OCI-LY1 (cell line): ENCODE measurements at regions not wholly inside any gene's neighbourhood (a gene's known extent, or its start where the extent isn't known, plus 50 kb on each side); places are given as distances from the start of the nearest gene placed in this dataset.

Source experiments
- H2AFZ ChIP-seq: fragments of 200-600 bp; sonication (generic), shearing (Covaris generic); 2 replicates; pipeline ENCODE4 v1.6.0; 2014; ENCODE audit warnings: antibody characterized with exemption, mild to moderate bottlenecking, low read length
- H3F3A ChIP-seq: fragments of 200-600 bp; sonication (generic), shearing (Covaris generic); 2 replicates; pipeline ENCODE4 v1.6.0; 2014; ENCODE audit warnings: mild to moderate bottlenecking, antibody characterized with exemption, low read length, moderate library complexity; ENCODE audit not compliant: insufficient read depth
- H3K27ac ChIP-seq: fragments of 200-600 bp; sonication (generic); 2 replicates; pipeline ENCODE4 v1.5.1; 2014; ENCODE audit warnings: low read length, mixed run types, mild to moderate bottlenecking, low read depth; ENCODE audit not compliant: poor library complexity, severe bottlenecking
- H3K27me3 ChIP-seq: fragments of 200-600 bp; sonication (generic); 2 replicates; pipeline ENCODE4 v1.6.0; 2014; ENCODE audit warnings: antibody characterized with exemption, mild to moderate bottlenecking, low read length, moderate library complexity; ENCODE audit not compliant: insufficient read depth
- H3K36me3 ChIP-seq: fragments of 200-600 bp; sonication (generic); 2 replicates; pipeline ENCODE4 v1.6.1; 2014; ENCODE audit warnings: mild to moderate bottlenecking, antibody characterized with exemption, low read length, moderate library complexity, mixed read lengths; ENCODE audit not compliant: insufficient read depth
- H3K4me1 ChIP-seq: fragments of 200-600 bp; sonication (generic); 2 replicates; pipeline ENCODE4 v1.5.1; 2014; ENCODE audit warnings: mild to moderate bottlenecking, low read length, moderate library complexity; ENCODE audit not compliant: insufficient read depth, severe bottlenecking
- H3K4me2 ChIP-seq: fragments of 200-600 bp; sonication (generic), shearing (Covaris generic); 2 replicates; pipeline ENCODE4 v1.6.1; 2014; ENCODE audit warnings: low read length
- H3K4me3 ChIP-seq: fragments of 200-600 bp; sonication (generic); 2 replicates; pipeline ENCODE4 v1.5.1; 2014; ENCODE audit warnings: low read length, low read depth, mild to moderate bottlenecking, mixed read lengths; ENCODE audit not compliant: poor library complexity, severe bottlenecking
- H3K79me2 ChIP-seq: fragments of 200-600 bp; shearing (Covaris generic); 2 replicates; pipeline ENCODE4 v1.6.1; 2016; ENCODE audit warnings: mixed run types, low read length, mixed read lengths; ENCODE audit not compliant: insufficient read depth
- H3K9ac ChIP-seq: fragments of 200-600 bp; sonication (generic), shearing (Covaris generic); 2 replicates; pipeline ENCODE4 v1.6.1; 2014; ENCODE audit warnings: mild to moderate bottlenecking, low read length, mixed read lengths
- H3K9me2 ChIP-seq: fragments of 200-600 bp; sonication (generic), shearing (Covaris generic); 2 replicates; pipeline ENCODE4 v1.6.1; 2014; ENCODE audit warnings: low read depth, mild to moderate bottlenecking, low read length, mixed read lengths
- H3K9me3 ChIP-seq: fragments of 200-600 bp; shearing (Covaris generic); 2 replicates; pipeline ENCODE4 v1.6.1; 2014; ENCODE audit warnings: low read length, mixed read lengths
- H4K20me1 ChIP-seq: fragments of 200-600 bp; sonication (generic), shearing (Covaris generic); 2 replicates; pipeline ENCODE4 v1.6.0; 2016; ENCODE audit warnings: mild to moderate bottlenecking, low read length; ENCODE audit not compliant: insufficient read depth
- EZH2 ChIP-seq: fragments of 200-600 bp; sonication (generic), shearing (Covaris generic); IDR thresholded peaks from 2 replicates; pipeline ENCODE4 v1.8.0; 2017; ENCODE audit warnings: borderline replicate concordance, mixed run types, mild to moderate bottlenecking, antibody characterized with exemption, low read length, moderate library complexity, mixed read lengths
- TF ChIP-seq, protein P1 (sequence below): fragments of 200-600 bp; sonication (generic), shearing (Covaris generic); IDR thresholded peaks from 2 replicates; pipeline ENCODE4 v1.5.1; 2017; ENCODE audit warnings: mild to moderate bottlenecking, antibody characterized with exemption, low read length, moderate library complexity, mixed read lengths

GRCh38 chr1:106613068-106613467 is 443.4 kb upstream of the PRMT6 start:
- no peak overlapping the region for H3K27ac ChIP-seq
- H3K27me3 ChIP-seq, result no peaks in the 10 kb centered on the region
- H2AFZ ChIP-seq, result no peak overlapping the region
- TF ChIP-seq, protein P1, sequence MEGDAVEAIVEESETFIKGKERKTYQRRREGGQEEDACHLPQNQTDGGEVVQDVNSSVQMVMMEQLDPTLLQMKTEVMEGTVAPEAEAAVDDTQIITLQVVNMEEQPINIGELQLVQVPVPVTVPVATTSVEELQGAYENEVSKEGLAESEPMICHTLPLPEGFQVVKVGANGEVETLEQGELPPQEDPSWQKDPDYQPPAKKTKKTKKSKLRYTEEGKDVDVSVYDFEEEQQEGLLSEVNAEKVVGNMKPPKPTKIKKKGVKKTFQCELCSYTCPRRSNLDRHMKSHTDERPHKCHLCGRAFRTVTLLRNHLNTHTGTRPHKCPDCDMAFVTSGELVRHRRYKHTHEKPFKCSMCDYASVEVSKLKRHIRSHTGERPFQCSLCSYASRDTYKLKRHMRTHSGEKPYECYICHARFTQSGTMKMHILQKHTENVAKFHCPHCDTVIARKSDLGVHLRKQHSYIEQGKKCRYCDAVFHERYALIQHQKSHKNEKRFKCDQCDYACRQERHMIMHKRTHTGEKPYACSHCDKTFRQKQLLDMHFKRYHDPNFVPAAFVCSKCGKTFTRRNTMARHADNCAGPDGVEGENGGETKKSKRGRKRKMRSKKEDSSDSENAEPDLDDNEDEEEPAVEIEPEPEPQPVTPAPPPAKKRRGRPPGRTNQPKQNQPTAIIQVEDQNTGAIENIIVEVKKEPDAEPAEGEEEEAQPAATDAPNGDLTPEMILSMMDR, result no peak
- no peak for TF ChIP-seq EZH2
- H3K9ac ChIP-seq, result no peak overlapping the region
- no peak overlapping the region for H3K4me2 ChIP-seq
- H3K4me3 ChIP-seq, result no peak overlapping the region
- H3K79me2 ChIP-seq, result no peaks in the 10 kb centered on the region
- no peaks in the 10 kb centered on the region for H3K9me2 ChIP-seq
- no peaks in the 10 kb centered on the region for H4K20me1 ChIP-seq
- no peaks in the 10 kb centered on the region for H3K9me3 ChIP-seq
- H3F3A ChIP-seq, result no peaks in the 10 kb centered on the region
- no peaks in the 10 kb centered on the region for H3K4me1 ChIP-seq
- H3K36me3 ChIP-seq, result no peaks in the 10 kb centered on the region

DNA sequence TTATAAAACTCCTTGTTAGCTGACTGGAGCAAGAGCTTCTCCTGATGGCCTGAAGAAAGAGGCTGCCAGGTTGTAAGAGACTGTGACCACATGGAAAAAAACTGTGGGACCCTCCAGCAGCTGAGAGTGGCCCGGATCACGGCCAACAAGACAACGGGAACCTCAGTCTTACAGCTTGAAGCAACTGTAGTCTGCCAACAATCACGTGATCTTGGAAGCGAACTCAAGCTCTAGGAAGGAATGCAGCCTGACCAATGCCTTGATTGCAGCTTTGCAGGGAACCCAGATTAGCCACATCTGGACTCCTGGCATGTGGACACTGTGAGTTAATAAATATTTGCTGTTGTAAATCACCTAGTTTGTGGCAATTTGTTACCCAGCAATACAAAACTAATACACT is 442.6 kb upstream of the PRMT6 start:
- no peak overlapping the region for H3K9ac ChIP-seq
- no peaks in the 10 kb centered on the region for H3K27me3 ChIP-seq
- no peak overlapping the region for H2AFZ ChIP-seq
- no peaks in the 10 kb centered on the region for H3K4me1 ChIP-seq
- no peaks in the 10 kb centered on the region for H3K36me3 ChIP-seq
- TF ChIP-seq EZH2, result no peak
- TF ChIP-seq, protein P1, result no peak
- H3K27ac ChIP-seq, result no peak overlapping the region
- no peaks in the 10 kb centered on the region for H3K9me2 ChIP-seq
- H3K9me3 ChIP-seq, result no peaks in the 10 kb centered on the region
- H3K79me2 ChIP-seq, result no peaks in the 10 kb centered on the region
- no peak overlapping the region for H3K4me2 ChIP-seq
- no peaks in the 10 kb centered on the region for H3F3A ChIP-seq
- H3K4me3 ChIP-seq, result no peak overlapping the region
- no peaks in the 10 kb centered on the region for H4K20me1 ChIP-seq

GRCh38 chr1:106615473-106615872 is 441.0 kb upstream of the PRMT6 start:
- H3K9me2 ChIP-seq, result no peaks in the 10 kb centered on the region
- no peaks in the 10 kb centered on the region for H3K4me1 ChIP-seq
- H3K9ac ChIP-seq, result no peak overlapping the region
- H3K27me3 ChIP-seq, result no peaks in the 10 kb centered on the region
- H3K27ac ChIP-seq, result no peak overlapping the region
- no peaks in the 10 kb centered on the region for H3K9me3 ChIP-seq
- no peaks in the 10 kb centered on the region for H3K79me2 ChIP-seq
- no peaks in the 10 kb centered on the region for H4K20me1 ChIP-seq
- TF ChIP-seq EZH2, result no peak
- TF ChIP-seq, protein P1, result no peak
- no peak overlapping the region for H3K4me3 ChIP-seq
- H3F3A ChIP-seq, result no peaks in the 10 kb centered on the region
- H3K4me2 ChIP-seq, result no peak overlapping the region
- H3K36me3 ChIP-seq, result no peaks in the 10 kb centered on the region
- H2AFZ ChIP-seq, result no peak overlapping the region
